ENCODE measurements at regions not wholly inside any gene's neighbourhood (a gene's known extent, or its start where the extent isn't known, plus 50 kb on each side); places are given as distances from the start of the nearest gene placed in this dataset.

DNA sequence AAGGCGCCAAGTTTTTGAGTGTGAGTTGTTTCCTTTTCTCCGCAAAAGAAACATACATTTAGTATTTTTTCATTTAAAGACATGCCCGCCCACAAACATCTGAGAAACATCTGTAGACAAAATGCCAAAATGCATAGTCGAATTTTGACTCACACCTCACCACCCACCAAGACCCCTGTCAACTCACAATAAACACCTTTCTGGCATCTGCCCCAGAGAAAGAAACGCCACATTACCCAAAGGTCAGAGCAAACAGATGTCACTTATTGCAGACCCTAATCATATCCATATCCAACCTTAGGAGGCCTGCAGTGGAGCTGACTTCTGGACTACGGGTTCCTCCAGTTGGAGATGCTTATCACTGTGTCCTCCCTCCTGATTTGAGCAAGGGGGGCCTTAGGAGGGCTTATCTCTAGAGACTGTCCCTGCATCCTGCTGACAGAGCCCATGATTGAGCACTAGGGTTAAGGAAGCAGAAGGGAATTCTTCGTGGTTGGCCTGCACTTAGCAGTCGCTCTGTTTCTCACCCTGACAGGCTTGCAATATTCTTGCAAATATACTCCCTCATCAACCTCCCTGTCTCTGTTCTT, 90.5 kb upstream of the TBX18 start:
- Histone ChIP-seq H3K4me2 (ENCODE audit: low read length) (no peak overlapping the region), H3K4me3 (ENCODE audit: low read depth, low read length, poor library complexity, severe bottlenecking) (no peak overlapping the region), H3K79me2 (ENCODE audit: insufficient read depth, low read length) (no peaks in the 10 kb centered on the region), H3K4me1 (ENCODE audit: insufficient read depth, low read length, severe bottlenecking) (no peaks in the 10 kb centered on the region), H3K36me3 (ENCODE audit: insufficient read depth, low read length) (no peaks in the 10 kb centered on the region), H3K27me3 (ENCODE audit: insufficient read depth, low read length) (no peaks in the 10 kb centered on the region), H3F3A (ENCODE audit: insufficient read depth, low read length) (no peaks in the 10 kb centered on the region), H3K9ac (ENCODE audit: low read length) (no peak overlapping the region), H3K9me2 (ENCODE audit: low read depth, low read length) (no peaks in the 10 kb centered on the region), H3K9me3 (ENCODE audit: low read length) (no peaks in the 10 kb centered on the region), H4K20me1 (ENCODE audit: insufficient read depth, low read length) (no peaks in the 10 kb centered on the region), H2AFZ (ENCODE audit: low read length) (no peak overlapping the region), H3K27ac (ENCODE audit: low read depth, low read length, poor library complexity, severe bottlenecking) (no peak overlapping the region)
- TF ChIP-seq EZH2 (IDR thresholded peaks at IDR 0.05; ENCODE audit: borderline replicate concordance, low read length), result no peak
- TF ChIP-seq, protein P1, sequence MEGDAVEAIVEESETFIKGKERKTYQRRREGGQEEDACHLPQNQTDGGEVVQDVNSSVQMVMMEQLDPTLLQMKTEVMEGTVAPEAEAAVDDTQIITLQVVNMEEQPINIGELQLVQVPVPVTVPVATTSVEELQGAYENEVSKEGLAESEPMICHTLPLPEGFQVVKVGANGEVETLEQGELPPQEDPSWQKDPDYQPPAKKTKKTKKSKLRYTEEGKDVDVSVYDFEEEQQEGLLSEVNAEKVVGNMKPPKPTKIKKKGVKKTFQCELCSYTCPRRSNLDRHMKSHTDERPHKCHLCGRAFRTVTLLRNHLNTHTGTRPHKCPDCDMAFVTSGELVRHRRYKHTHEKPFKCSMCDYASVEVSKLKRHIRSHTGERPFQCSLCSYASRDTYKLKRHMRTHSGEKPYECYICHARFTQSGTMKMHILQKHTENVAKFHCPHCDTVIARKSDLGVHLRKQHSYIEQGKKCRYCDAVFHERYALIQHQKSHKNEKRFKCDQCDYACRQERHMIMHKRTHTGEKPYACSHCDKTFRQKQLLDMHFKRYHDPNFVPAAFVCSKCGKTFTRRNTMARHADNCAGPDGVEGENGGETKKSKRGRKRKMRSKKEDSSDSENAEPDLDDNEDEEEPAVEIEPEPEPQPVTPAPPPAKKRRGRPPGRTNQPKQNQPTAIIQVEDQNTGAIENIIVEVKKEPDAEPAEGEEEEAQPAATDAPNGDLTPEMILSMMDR (IDR thresholded peaks at IDR 0.05; ENCODE audit: low read length), result no peak

DNA sequence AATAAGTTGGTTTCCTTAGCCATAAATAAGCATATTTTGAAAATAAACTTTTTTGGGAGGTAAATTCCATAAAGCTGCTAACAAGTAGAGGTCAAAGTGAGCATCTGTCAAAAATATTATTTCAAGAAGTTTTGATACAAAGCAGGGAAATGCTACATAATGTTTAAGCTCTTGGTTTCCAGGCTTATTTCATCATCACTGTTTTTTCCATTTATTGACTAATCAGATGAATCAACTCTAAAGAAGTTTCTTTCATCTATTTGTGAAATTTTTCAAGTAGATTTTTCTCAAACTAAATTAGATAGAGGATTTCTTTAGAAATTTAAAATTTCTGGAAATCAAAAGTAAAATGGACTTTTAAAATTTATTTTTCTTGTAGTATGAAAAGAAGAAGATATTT, 89.5 kb upstream of the TBX18 start:
- no peaks in the 10 kb centered on the region for H3K9me2 ChIP-seq (ENCODE audit: low read depth, low read length)
- no peaks in the 10 kb centered on the region for H3F3A ChIP-seq (ENCODE audit: insufficient read depth, low read length)
- H3K4me1 ChIP-seq (ENCODE audit: insufficient read depth, low read length, severe bottlenecking), result no peaks in the 10 kb centered on the region
- H3K4me2 ChIP-seq (ENCODE audit: low read length), result no peak overlapping the region
- TF ChIP-seq, protein P1 (IDR thresholded peaks at IDR 0.05; ENCODE audit: low read length), result no peak
- TF ChIP-seq EZH2 (IDR thresholded peaks at IDR 0.05; ENCODE audit: borderline replicate concordance, low read length), result no peak
- H3K9ac ChIP-seq (ENCODE audit: low read length), result no peak overlapping the region
- no peak overlapping the region for H2AFZ ChIP-seq (ENCODE audit: low read length)
- H4K20me1 ChIP-seq (ENCODE audit: insufficient read depth, low read length), result no peaks in the 10 kb centered on the region
- H3K27ac ChIP-seq (ENCODE audit: low read depth, low read length, poor library complexity, severe bottlenecking), result no peak overlapping the region
- H3K36me3 ChIP-seq (ENCODE audit: insufficient read depth, low read length), result no peaks in the 10 kb centered on the region
- no peak overlapping the region for H3K4me3 ChIP-seq (ENCODE audit: low read depth, low read length, poor library complexity, severe bottlenecking)
- H3K79me2 ChIP-seq (ENCODE audit: insufficient read depth, low read length), result no peaks in the 10 kb centered on the region
- no peaks in the 10 kb centered on the region for H3K27me3 ChIP-seq (ENCODE audit: insufficient read depth, low read length)
- no peaks in the 10 kb centered on the region for H3K9me3 ChIP-seq (ENCODE audit: low read length)

DNA sequence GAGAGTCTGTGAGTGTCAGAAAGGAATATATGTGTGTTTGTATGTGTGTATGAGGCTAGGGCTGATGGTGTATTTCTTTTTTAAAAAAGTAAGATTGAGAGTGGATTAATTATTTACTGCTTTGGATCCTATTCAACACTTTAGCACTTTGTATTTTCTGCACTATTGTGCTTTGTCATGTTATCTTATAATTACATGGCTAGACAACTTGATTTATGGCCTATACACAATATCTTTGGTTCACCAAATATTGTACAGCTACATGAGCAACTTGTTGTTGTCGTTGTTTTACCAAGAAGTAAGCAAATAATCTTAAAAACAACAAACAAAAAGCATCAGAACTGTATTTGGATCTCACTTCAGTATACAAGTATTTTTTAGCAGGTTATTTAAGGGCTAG, 84.6 kb upstream of the TBX18 start:
- Histone ChIP-seq H3K9me2 (ENCODE audit: low read depth, low read length) (no peaks in the 10 kb centered on the region), H3K27ac (ENCODE audit: low read depth, low read length, poor library complexity, severe bottlenecking) (no peak overlapping the region), H4K20me1 (ENCODE audit: insufficient read depth, low read length) (no peaks in the 10 kb centered on the region), H2AFZ (ENCODE audit: low read length) (no peak overlapping the region), H3K27me3 (ENCODE audit: insufficient read depth, low read length) (no peaks in the 10 kb centered on the region), H3K4me3 (ENCODE audit: low read depth, low read length, poor library complexity, severe bottlenecking) (no peak overlapping the region), H3K36me3 (ENCODE audit: insufficient read depth, low read length) (no peaks in the 10 kb centered on the region), H3K4me1 (ENCODE audit: insufficient read depth, low read length, severe bottlenecking) (no peaks in the 10 kb centered on the region), H3K4me2 (ENCODE audit: low read length) (no peak overlapping the region), H3F3A (ENCODE audit: insufficient read depth, low read length) (no peaks in the 10 kb centered on the region), H3K79me2 (ENCODE audit: insufficient read depth, low read length) (no peaks in the 10 kb centered on the region), H3K9me3 (ENCODE audit: low read length) (no peaks in the 10 kb centered on the region), H3K9ac (ENCODE audit: low read length) (no peak overlapping the region)
- no peak for TF ChIP-seq EZH2 (IDR thresholded peaks at IDR 0.05; ENCODE audit: borderline replicate concordance, low read length)
- TF ChIP-seq, protein P1 (IDR thresholded peaks at IDR 0.05; ENCODE audit: low read length), result no peak
